CD14-positive monocyte (primary cell): ENCODE measurements at regions not wholly inside any gene's neighbourhood (a gene's known extent, or its start where the extent isn't known, plus 50 kb on each side); places are given as distances from the start of the nearest gene placed in this dataset.

Experiments
- DNase-seq, 3 donors: peaks; one replicate each; pipeline ENCODE4 v3.0.0-alpha.2; 2011 to 2022
- H2AFZ ChIP-seq: 2 replicates; pipeline ENCODE4 v1.6.0; 2012; ENCODE audit warnings: mild to moderate bottlenecking, low read depth, low read length, inconsistent platforms; ENCODE audit not compliant: insufficient read depth, poor library complexity, severe bottlenecking
- H3K27ac ChIP-seq, 2 donors: 1 replicate in 1 of 2; 2 replicates in 1 of 2; pipeline ENCODE4 v1.5.1; 2012 to 2013; ENCODE audit warnings: low read length in 2 of 2, control low read depth in 1 of 2, inconsistent platforms in 1 of 2, low read depth in 1 of 2, mild to moderate bottlenecking in 1 of 2
- H3K27me3 ChIP-seq, 2 donors: one replicate each; pipeline versions ENCODE4 v1.6.0 to v1.6.1; 2011 to 2013; ENCODE audit warnings: low read length in 2 of 2; ENCODE audit not compliant: control insufficient read depth in 2 of 2, insufficient read depth in 2 of 2
- H3K36me3 ChIP-seq, 2 donors: replicated peaks in 1 of 2; 1 replicate in 1 of 2; 2 replicates in 1 of 2; pipeline versions ENCODE4 v1.5.1 to v1.6.1; 2012 to 2013; ENCODE audit warnings: low read length in 2 of 2, control low read depth in 1 of 2, inconsistent platforms in 1 of 2, mild to moderate bottlenecking in 1 of 2; ENCODE audit not compliant: insufficient read depth in 2 of 2, control insufficient read depth in 1 of 2
- H3K4me1 ChIP-seq, 2 donors: 1 replicate in 1 of 2; 2 replicates in 1 of 2; pipeline versions ENCODE4 v1.5.1 to v1.6.1; 2012 to 2013; ENCODE audit warnings: low read length in 2 of 2, control low read depth in 1 of 2, inconsistent platforms in 1 of 2, mild to moderate bottlenecking in 1 of 2, moderate library complexity in 1 of 2; ENCODE audit not compliant: insufficient read depth in 2 of 2, control insufficient read depth in 1 of 2
- H3K4me2 ChIP-seq: replicated peaks from 2 replicates; pipeline ENCODE3; 2012; ENCODE audit warnings: low read length, moderate library complexity, mild to moderate bottlenecking; ENCODE audit not compliant: poor library complexity, severe bottlenecking; ENCODE audit errors: extremely low read depth
- H3K4me3 ChIP-seq, 3 experiments: fragments of 200-600 bp in 1 of 3; sonication (generic) in 1 of 3; replicated peaks in 1 of 3; 1 replicate in 2 of 3; 2 replicates in 1 of 3; pipeline ENCODE4 v1.5.1; 2011 to 2013; ENCODE audit warnings: low read length in 3 of 3, mild to moderate bottlenecking in 3 of 3, control low read depth in 2 of 3, low read depth in 2 of 3, inconsistent platforms in 1 of 3, moderate library complexity in 1 of 3
- H3K79me2 ChIP-seq: 2 replicates; pipeline ENCODE4 v1.6.0; 2012; ENCODE audit warnings: mild to moderate bottlenecking, control low read depth, inconsistent platforms, low read length, moderate library complexity; ENCODE audit not compliant: insufficient read depth
- H3K9ac ChIP-seq: 2 replicates; pipeline ENCODE4 v1.6.0; 2017; ENCODE audit warnings: low read length, mild to moderate bottlenecking; ENCODE audit not compliant: insufficient read depth, poor library complexity, severe bottlenecking
- H3K9me3 ChIP-seq, 2 donors: replicated peaks in 1 of 2; 1 replicate in 1 of 2; 2 replicates in 1 of 2; pipeline versions ENCODE4 v1.5.1 to v1.6.1; 2012 to 2013; ENCODE audit warnings: low read length in 2 of 2, control low read depth in 1 of 2; ENCODE audit not compliant: control insufficient read depth in 1 of 2, insufficient read depth in 1 of 2
- H4K20me1 ChIP-seq: 2 replicates; pipeline ENCODE4 v1.6.0; 2012; ENCODE audit warnings: mild to moderate bottlenecking, low read length, control low read depth, moderate library complexity; ENCODE audit not compliant: insufficient read depth
- H3K27ac Mint-ChIP-seq, 7 donors: one replicate each; pipeline ENCODE4 v1.8.0; 2020; ENCODE audit warnings: mild to moderate bottlenecking in 7 of 7, mixed read lengths in 7 of 7, moderate library complexity in 6 of 7, inconsistent platforms in 2 of 7
- H3K27me3 Mint-ChIP-seq, 3 donors: one replicate each; pipeline ENCODE4 v1.8.0; 2021 to 2022; ENCODE audit warnings: low read depth in 3 of 3, mild to moderate bottlenecking in 3 of 3, mixed read lengths in 3 of 3, moderate library complexity in 3 of 3, inconsistent platforms in 1 of 3
- H3K36me3 Mint-ChIP-seq, 2 donors: one replicate each; pipeline ENCODE4 v1.8.0; 2020; ENCODE audit warnings: mixed read lengths in 2 of 2, inconsistent platforms in 1 of 2, mild to moderate bottlenecking in 1 of 2
- H3K4me1 Mint-ChIP-seq: one replicate; pipeline ENCODE4 v1.8.0; 2020; ENCODE audit warnings: mild to moderate bottlenecking, mixed read lengths
- H3K4me3 Mint-ChIP-seq, 2 donors: one replicate each; pipeline ENCODE4 v1.8.0; 2020; ENCODE audit warnings: mild to moderate bottlenecking in 2 of 2, mixed read lengths in 2 of 2, moderate library complexity in 1 of 2
- H3K9me3 Mint-ChIP-seq, 7 donors: one replicate each; pipeline ENCODE4 v1.8.0; 2020 to 2022; ENCODE audit warnings: mixed read lengths in 7 of 7, mild to moderate bottlenecking in 6 of 7, moderate library complexity in 6 of 7, inconsistent platforms in 2 of 7
- CTCF ChIP-seq: fragments of 200-600 bp; IDR thresholded peaks from one replicate; pipeline ENCODE4 v1.8.0; 2022; ENCODE audit warnings: antibody characterized with exemption, mild to moderate bottlenecking
- WGBS: methylation state at CpG from one replicate; pipeline ENCODE4 v1.1.5; 2013; ENCODE audit warnings: missing lambda C conversion rate; ENCODE audit not compliant: insufficient coverage; 5-methylcytosine and 5-hydroxymethylcytosine counted together
- intact Hi-C, 2 donors: fragments of 100-400 bp; cut with micrococcal nuclease; formaldehyde crosslinking; loops; one replicate each; pipeline versions ENCODE4 v1.15.0 to v1.15.1; 2023

GRCh38 chr6:12449447-12449846 is 159.3 kb downstream of the EDN1 start:
- WGBS: no CpG with 5 or more reads among the region's 4 CpGs
- Histone ChIP-seq H4K20me1 (no peaks in the 10 kb centered on the region), H2AFZ (no peak overlapping the region), H3K4me1 (no peaks in the 10 kb centered on the region), H3K36me3 (no peaks in the 10 kb centered on the region), H3K79me2 (no peaks in the 10 kb centered on the region), H3K27ac (no peak overlapping the region), H3K9me3 (peaks cover 12 to 16% of the 10 kb centered on the region in 2 donors), H3K27me3 (no peaks in the 10 kb centered on the region), H3K4me2 (no peak overlapping the region), H3K4me3 (no peak overlapping the region), H3K9ac (no peak overlapping the region)
- H3K27ac Mint-ChIP-seq: peak overlapping the region in 1 of 7 donors; percentile 17
- no peaks in the 10 kb centered on the region for H3K36me3 Mint-ChIP-seq
- no peak for TF ChIP-seq CTCF
- peaks cover 13 to 23% (median 18%) of the 10 kb centered on the region in 7 donors for H3K9me3 Mint-ChIP-seq
- no peaks in the 10 kb centered on the region for H3K4me1 Mint-ChIP-seq
- peaks cover 0 to 6% (median 2%) of the 10 kb centered on the region in 3 donors for H3K27me3 Mint-ChIP-seq
- no peak for DNase-seq
- no peak overlapping the region for H3K4me3 Mint-ChIP-seq
- intact Hi-C loops: no loop called here

GRCh38 chr6:12450467-12450866 is 160.3 kb downstream of the EDN1 start:
- H3K27ac ChIP-seq: no peak overlapping the region
- no CpG with 5 or more reads among the region's 1 CpG for WGBS
- no peaks in the 10 kb centered on the region for H3K4me1 ChIP-seq
- no peak overlapping the region for H2AFZ ChIP-seq
- no peaks in the 10 kb centered on the region for H3K79me2 ChIP-seq
- H3K4me3 Mint-ChIP-seq: no peak overlapping the region
- H3K4me1 Mint-ChIP-seq: no peaks in the 10 kb centered on the region
- no peak for TF ChIP-seq CTCF
- DNase-seq: no peak
- no peak overlapping the region for H3K4me2 ChIP-seq
- no peak overlapping the region for H3K9ac ChIP-seq
- intact Hi-C loops: no loop called here
- peaks cover 14 to 30% (median 20%) of the 10 kb centered on the region in 7 donors for H3K9me3 Mint-ChIP-seq
- no peaks in the 10 kb centered on the region for H3K27me3 ChIP-seq
- H3K36me3 Mint-ChIP-seq: no peaks in the 10 kb centered on the region
- H3K36me3 ChIP-seq: no peaks in the 10 kb centered on the region
- H3K9me3 ChIP-seq: peaks cover 12 to 17% of the 10 kb centered on the region in 2 donors
- H4K20me1 ChIP-seq: no peaks in the 10 kb centered on the region
- H3K4me3 ChIP-seq: no peak overlapping the region
- peaks cover 0 to 4% (median 2%) of the 10 kb centered on the region in 3 donors for H3K27me3 Mint-ChIP-seq
- no peak overlapping the region for H3K27ac Mint-ChIP-seq
